ENCODE measurements at regions not wholly inside any gene's neighbourhood (a gene's known extent, or its start where the extent isn't known, plus 50 kb on each side); places are given as distances from the start of the nearest gene placed in this dataset.

DNA sequence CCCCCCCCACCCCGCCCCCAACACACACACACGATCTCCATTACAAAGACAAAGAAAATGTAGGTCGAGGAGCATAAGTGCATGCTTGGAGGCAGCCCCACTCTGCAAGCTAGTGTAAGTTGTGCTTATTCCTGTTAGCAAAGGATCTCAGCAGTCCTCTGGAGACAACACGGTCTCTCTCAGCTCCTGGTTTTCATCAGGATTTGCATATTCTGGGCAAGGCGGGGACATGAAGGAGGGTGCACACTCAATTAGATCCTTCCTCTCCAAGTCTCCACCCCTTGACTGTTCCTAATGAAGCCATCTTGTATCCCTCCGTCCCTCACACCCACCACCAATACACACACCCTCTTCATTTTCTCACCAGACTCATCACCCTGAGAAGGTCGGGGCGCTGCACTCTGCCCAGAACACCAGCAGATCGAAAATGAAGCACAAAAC, 63.8 kb downstream of the MRPL46 start:
- no peak for DNase-seq (ENCODE audit: low spot score)

DNA sequence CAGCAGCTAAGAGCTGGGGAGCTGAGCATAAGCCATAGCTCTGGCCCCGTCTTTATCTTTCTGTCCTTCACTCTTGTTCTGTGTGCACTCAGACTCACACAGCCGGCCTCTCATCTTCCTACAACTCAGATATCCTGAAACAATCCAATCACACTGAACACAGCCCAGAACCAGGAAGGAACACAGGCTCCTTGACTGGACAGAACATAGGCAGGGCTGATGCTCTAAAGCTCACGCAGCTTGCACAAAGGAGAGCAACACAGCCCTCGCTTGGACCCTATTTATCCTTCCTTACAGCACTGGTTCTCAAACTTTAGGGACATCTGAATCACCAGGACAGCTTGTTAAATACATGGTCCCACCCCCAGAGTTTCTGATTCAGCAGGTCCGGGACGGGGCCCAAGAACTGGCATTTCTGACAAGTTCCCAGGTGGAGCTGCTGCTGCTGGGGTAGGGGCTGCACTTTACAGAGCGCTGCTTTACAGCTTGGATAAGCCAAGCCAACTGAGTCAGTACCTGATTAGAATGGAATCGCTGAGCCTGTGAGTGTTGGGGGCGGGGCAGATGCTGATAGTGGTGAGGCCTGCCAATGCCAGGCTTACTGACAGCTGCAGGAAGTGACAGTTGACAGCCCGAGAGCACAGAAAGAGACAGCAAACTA, 65.1 kb downstream of the MRPL46 start:
- no peak for DNase-seq (ENCODE audit: low spot score)

DNA sequence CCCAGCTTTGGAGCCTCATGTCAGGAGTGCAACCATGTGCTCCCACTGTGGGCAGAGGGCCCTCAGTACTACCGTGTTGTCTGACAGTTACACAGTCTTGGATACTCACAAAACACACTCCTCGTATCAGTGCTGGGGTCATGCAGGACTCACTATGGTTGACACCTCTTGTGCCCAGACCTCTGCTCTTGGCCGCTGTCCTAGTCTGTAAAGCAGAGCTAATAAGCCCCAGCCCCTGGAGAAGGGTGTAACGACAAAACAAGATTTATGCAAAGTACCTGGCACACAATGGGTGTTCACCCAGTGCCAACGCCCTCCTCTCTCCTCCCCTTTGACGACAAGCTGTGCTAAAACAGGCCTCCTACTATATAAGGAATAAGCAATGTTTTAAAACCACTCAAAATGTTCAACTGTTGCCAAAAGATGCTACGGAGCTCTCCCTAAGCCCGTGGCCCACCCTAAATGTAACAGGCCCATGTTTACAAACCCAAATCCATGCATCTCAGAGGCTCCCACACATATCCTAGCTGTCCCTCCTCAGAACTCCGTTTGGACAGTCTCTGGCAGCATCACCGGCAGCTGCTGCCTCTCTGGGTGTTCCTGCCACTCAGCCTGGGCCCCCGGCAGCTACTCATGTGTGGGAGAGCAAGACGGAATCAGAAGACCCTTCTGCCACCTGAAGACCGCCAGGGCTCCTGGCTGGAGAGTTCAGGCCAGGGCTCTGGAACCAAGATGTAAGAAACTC, 65.8 kb downstream of the MRPL46 start:
- DNase-seq (ENCODE audit: low spot score): no peak

DNA sequence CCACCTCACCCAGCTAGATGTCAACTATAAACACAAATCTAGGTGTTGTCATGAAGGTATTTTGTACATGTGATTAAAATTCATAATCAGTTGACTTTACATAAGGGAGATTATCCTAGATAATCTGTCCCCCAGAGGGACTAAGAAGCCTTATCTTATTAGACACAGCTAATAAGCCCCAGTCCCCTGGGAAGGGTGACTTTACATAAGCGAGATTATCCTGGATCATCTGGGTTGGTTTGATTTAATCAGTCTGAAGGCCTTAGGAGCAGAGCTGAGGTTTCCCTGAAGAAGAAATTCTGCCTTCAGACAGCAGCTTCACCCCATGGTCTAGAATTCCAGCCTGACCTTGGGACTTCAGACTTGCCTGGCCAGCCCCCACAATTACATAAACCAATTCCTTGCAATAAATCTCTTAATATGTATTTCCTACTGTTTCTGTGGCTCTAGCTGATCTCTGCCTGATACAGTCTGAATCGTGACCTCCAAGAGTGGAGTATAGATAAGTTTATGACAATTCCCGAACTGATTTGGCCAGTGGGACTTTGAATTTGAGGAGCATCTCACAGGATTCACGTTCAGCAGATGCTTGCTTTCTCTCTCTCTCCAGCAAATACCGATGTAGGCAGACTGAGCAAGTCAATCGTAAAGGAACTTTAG, 66.5 kb downstream of the MRPL46 start:
- DNase-seq (ENCODE audit: low spot score): no peak

DNA sequence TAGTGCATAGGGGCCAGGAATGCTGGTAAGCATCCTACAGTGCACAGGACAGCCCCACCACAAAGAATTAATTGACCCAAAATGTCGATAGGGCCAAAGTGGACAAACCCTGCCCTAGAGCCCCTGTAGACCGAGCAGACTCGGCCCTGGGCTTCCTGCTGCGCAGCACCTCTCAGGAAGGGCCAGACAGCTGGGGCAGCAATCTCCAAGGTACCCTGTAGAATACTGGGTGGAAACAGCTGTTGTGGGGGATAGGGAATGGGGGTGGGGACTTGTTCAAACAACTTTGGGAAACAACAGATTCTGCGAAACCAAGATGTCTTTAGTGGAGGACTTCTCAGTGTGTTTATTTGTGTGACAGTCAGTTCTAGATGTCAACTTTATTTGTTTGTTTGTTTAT, 67.1 kb downstream of the MRPL46 start:
- no peak for DNase-seq (ENCODE audit: low spot score)

GRCh38 chr15:88399021-88399685, 68.0 kb downstream of the MRPL46 start:
- no peak for DNase-seq (ENCODE audit: low spot score)

DNA sequence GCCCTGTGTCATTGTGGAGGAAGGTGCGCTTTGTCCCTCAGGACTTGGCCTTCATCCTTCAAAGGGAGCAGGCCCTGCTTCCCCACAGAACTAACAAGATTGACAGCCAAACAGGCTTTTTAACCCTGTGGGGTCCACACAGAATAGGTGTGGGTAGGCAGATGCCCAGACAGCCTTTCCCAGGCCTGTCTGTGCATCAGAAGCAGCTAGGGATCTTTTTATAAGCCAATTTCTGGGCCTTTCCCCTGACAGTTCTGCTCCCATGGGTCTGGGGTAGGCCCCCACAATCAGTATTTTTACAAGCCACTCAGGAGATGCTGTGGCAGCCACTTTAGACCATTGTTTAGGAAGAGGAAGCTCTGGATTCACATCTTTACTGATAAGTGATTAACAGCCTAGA, 69.2 kb downstream of the MRPL46 start:
- DNase-seq (ENCODE audit: low spot score): no peak

GRCh38 chr15:88397506-88397905, 69.7 kb downstream of the MRPL46 start:
- no peak for DNase-seq (ENCODE audit: low spot score)

GRCh38 chr15:88395872-88396781, 71.1 kb downstream of the MRPL46 start:
- no peak for DNase-seq (ENCODE audit: low spot score)

- DNase-seq (ENCODE audit: low spot score): no peak
Observed at GRCh38 chr15:88395241-88395640, 71.9 kb downstream of the MRPL46 start.

DNA sequence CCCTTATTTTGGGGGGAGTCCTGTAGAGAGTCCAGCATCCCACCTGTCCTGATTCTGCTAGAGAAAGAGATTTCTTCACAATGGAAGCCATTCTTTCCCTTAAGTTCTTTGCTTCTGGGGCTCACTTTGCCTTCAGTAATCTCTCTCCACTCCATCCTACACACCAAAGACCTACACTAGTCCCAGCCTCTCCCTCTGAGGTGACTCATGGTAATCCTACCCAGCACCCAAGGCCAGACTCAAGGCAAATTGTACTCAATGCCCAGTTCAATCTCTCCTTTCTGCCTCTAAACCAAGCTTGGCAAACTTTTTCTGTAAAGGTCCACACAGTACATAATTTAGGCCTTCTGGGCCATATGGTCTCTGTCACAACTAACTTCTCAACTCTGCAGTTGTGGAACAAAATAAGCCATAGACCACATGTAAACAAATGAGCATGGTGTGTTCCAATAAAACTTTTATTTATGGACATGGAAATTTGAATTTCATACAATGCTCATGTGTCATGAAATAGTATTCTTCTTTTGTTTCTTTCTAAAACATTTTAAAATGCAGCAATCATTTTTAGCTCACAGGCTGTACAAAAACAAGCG, 72.5 kb downstream of the MRPL46 start:
- DNase-seq (ENCODE audit: low spot score): no peak

DNA sequence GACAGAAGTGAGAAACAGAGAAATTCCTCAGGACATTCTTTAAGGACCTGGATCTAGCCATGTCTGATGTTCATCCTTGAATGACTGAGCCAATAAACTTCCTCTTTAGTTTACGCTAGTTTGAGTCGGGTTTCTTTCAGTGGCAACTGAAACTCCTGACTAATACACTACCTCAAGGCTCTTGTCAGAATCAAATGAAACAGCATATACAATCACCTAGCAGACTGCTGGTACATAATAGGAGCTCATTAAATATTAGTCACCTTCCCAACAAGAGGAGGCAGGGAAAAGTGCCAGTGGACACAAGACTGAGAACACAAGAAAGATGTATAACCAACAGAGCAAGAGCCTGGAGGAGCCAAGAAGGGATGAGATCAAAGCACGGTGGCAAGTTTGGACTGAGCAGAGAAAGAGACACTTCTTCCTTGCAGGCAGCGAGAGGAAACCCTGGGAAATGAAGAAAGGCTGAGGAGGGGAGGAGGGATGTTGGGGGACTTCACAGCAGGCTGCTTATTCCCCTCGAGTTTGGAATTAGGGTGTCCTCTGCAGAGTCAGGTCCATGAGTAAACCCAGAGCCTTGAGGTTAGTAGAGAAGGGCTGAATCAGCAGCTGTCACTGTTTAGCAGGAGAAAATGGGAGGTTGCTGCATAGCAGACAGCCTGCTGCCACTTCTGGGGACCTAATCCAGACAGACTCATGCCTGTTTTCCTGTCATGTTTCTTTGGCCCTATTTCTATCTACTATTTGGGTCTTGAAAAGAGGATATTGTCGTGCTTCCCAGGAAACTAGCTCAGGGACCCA, 73.3 kb downstream of the MRPL46 start:
- DNase-seq (ENCODE audit: low spot score): no peak

GRCh38 chr15:88391700-88392099, 75.5 kb downstream of the MRPL46 start:
- no peak for DNase-seq (ENCODE audit: low spot score)

DNA sequence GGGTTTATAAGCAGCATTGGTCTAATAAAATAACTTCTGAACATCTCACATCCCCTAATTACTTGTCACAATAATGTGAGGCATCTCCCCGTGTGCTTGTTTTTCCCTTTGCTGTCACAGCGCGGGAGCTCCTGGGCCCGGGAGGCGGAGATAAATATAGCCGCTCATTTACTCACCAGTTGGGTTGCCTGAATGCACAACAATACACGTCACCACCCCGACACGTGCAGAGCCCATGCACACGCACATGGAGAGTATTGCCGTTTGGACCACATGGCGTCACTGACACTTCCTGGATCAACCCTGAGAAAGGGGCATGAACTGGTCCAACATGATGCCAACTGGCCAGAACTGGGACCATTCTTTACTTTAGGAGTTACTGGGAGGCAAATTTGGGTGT, 76.2 kb downstream of the MRPL46 start:
- DNase-seq (ENCODE audit: low spot score): no peak

- DNase-seq (ENCODE audit: low spot score): no peak
Observed at GRCh38 chr15:88390164-88390901, 76.9 kb downstream of the MRPL46 start.

- no peak for DNase-seq (ENCODE audit: low spot score)
Observed at GRCh38 chr15:88389120-88389519, 78.1 kb downstream of the MRPL46 start.

DNA sequence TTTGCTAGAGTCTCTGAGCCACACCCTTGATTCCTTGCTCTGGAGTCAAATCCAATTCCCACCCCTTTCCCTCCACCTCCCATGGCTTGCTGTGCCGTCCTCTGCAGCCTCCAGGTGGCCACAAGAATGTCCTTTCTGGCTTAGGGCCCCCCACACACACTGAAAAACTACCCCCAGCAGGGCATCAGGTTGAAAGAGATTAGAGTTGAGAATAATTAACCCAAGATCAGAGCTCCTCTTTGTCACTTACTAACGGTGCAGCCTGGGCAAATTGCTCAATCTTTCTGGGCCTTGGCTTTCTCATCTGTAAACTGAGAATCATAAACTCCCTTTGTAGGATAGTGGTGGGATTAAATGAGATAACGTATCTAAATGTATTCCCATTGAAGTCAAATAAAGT, 78.5 kb downstream of the MRPL46 start:
- no peak for DNase-seq (ENCODE audit: low spot score)

DNA sequence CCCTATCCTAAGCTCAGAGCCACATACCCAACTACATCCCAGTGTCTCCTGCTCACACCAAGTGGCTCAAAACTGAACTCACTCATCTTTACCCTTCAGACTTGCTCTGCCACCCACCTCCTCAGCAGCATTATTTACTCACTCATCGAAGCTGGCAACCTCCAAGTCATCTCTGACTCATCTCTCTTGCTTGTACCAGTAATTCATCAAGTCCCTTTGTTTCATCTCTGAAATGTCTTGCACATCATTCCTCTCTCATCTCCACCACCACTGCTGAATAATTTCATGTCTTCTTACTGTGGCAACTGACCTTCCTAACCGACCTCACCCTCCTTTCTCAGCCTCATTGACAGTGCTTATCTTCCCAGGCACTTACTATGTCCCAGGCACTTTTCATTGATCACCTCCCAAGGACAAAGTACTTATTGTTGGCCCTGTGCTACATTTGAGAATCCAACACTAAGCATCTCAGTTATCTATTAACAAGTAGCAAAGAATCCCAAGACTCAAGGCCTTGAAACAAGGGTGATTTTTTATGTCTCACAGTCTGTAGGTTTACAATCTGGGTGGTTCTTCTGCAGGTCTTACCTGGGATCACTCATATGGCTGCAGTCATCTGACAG, 82.0 kb downstream of the MRPL46 start:
- DNase-seq (ENCODE audit: low spot score): no peak

GRCh38 chr15:88383354-88383753, 83.8 kb downstream of the MRPL46 start:
- DNase-seq (ENCODE audit: low spot score): no peak
